ENCODE measurements at regions not wholly inside any gene's neighbourhood (a gene's known extent, or its start where the extent isn't known, plus 50 kb on each side); places are given as distances from the start of the nearest gene placed in this dataset.

- Histone ChIP-seq H3K4me3 (ENCODE audit: low read depth, low read length) (no peak overlapping the region), H3K27me3 (ENCODE audit: control insufficient read depth, insufficient read depth, low read length) (no peaks in the 10 kb centered on the region), H3K36me3 (ENCODE audit: control insufficient read depth, insufficient read depth, low read length) (no peaks in the 10 kb centered on the region), H3K9me3 (ENCODE audit: control insufficient read depth, insufficient read depth, low read length) (no peaks in the 10 kb centered on the region), H3K9ac (ENCODE audit: low read depth, low read length) (no peak overlapping the region), H3K4me1 (ENCODE audit: control insufficient read depth, insufficient read depth, low read length) (no peaks in the 10 kb centered on the region)
These were observed 70.1 kb upstream of the NRIP1 start for GRCh38 chr21:15134701-15135470.

- Histone ChIP-seq H3K27me3 (ENCODE audit: control insufficient read depth, insufficient read depth, low read length) (no peaks in the 10 kb centered on the region), H3K36me3 (ENCODE audit: control insufficient read depth, insufficient read depth, low read length) (no peaks in the 10 kb centered on the region), H3K4me1 (ENCODE audit: control insufficient read depth, insufficient read depth, low read length) (no peaks in the 10 kb centered on the region), H3K9ac (ENCODE audit: low read depth, low read length) (no peak overlapping the region), H3K9me3 (ENCODE audit: control insufficient read depth, insufficient read depth, low read length) (no peaks in the 10 kb centered on the region), H3K4me3 (ENCODE audit: low read depth, low read length) (no peak overlapping the region)
These were observed 71.2 kb upstream of the NRIP1 start for GRCh38 chr21:15135867-15136629.

- Histone ChIP-seq H3K4me3 (ENCODE audit: low read depth, low read length) (no peak overlapping the region), H3K9ac (ENCODE audit: low read depth, low read length) (no peak overlapping the region), H3K9me3 (ENCODE audit: control insufficient read depth, insufficient read depth, low read length) (no peaks in the 10 kb centered on the region), H3K4me1 (ENCODE audit: control insufficient read depth, insufficient read depth, low read length) (no peaks in the 10 kb centered on the region), H3K36me3 (ENCODE audit: control insufficient read depth, insufficient read depth, low read length) (no peaks in the 10 kb centered on the region), H3K27me3 (ENCODE audit: control insufficient read depth, insufficient read depth, low read length) (no peaks in the 10 kb centered on the region)
These were observed 73.7 kb upstream of the NRIP1 start for GRCh38 chr21:15138490-15138889.

- Histone ChIP-seq H3K36me3 (ENCODE audit: control insufficient read depth, insufficient read depth, low read length) (no peaks in the 10 kb centered on the region), H3K4me3 (ENCODE audit: low read depth, low read length) (no peak overlapping the region), H3K27me3 (ENCODE audit: control insufficient read depth, insufficient read depth, low read length) (no peaks in the 10 kb centered on the region), H3K9me3 (ENCODE audit: control insufficient read depth, insufficient read depth, low read length) (no peaks in the 10 kb centered on the region), H3K9ac (ENCODE audit: low read depth, low read length) (no peak overlapping the region), H3K4me1 (ENCODE audit: control insufficient read depth, insufficient read depth, low read length) (no peaks in the 10 kb centered on the region)
These were observed 75.1 kb upstream of the NRIP1 start for GRCh38 chr21:15139898-15140297.

- H3K9me3 ChIP-seq (ENCODE audit: control insufficient read depth, insufficient read depth, low read length) = no peaks in the 10 kb centered on the region
- no peaks in the 10 kb centered on the region for H3K36me3 ChIP-seq (ENCODE audit: control insufficient read depth, insufficient read depth, low read length)
- H3K9ac ChIP-seq (ENCODE audit: low read depth, low read length) = no peak overlapping the region
- H3K4me1 ChIP-seq (ENCODE audit: control insufficient read depth, insufficient read depth, low read length) = no peaks in the 10 kb centered on the region
- H3K27me3 ChIP-seq (ENCODE audit: control insufficient read depth, insufficient read depth, low read length) = no peaks in the 10 kb centered on the region
- no peak overlapping the region for H3K4me3 ChIP-seq (ENCODE audit: low read depth, low read length)
These were observed 75.7 kb upstream of the NRIP1 start for GRCh38 chr21:15140321-15141019.

GRCh38 chr21:15141261-15141970, 76.6 kb upstream of the NRIP1 start:
- no peak overlapping the region for H3K9ac ChIP-seq (ENCODE audit: low read depth, low read length)
- no peaks in the 10 kb centered on the region for H3K36me3 ChIP-seq (ENCODE audit: control insufficient read depth, insufficient read depth, low read length)
- no peaks in the 10 kb centered on the region for H3K27me3 ChIP-seq (ENCODE audit: control insufficient read depth, insufficient read depth, low read length)
- H3K9me3 ChIP-seq (ENCODE audit: control insufficient read depth, insufficient read depth, low read length) = no peaks in the 10 kb centered on the region
- H3K4me1 ChIP-seq (ENCODE audit: control insufficient read depth, insufficient read depth, low read length) = no peaks in the 10 kb centered on the region
- H3K4me3 ChIP-seq (ENCODE audit: low read depth, low read length) = no peak overlapping the region

GRCh38 chr21:15144026-15144425, 79.2 kb upstream of the NRIP1 start:
- no peak overlapping the region for H3K4me3 ChIP-seq (ENCODE audit: low read depth, low read length)
- H3K9ac ChIP-seq (ENCODE audit: low read depth, low read length) = no peak overlapping the region
- H3K4me1 ChIP-seq (ENCODE audit: control insufficient read depth, insufficient read depth, low read length) = no peaks in the 10 kb centered on the region

GRCh38 chr21:15148437-15148836, 83.6 kb upstream of the NRIP1 start:
- Histone ChIP-seq H3K9ac (ENCODE audit: low read depth, low read length) (no peak overlapping the region), H3K9me3 (ENCODE audit: control insufficient read depth, insufficient read depth, low read length) (no peaks in the 10 kb centered on the region), H3K4me1 (ENCODE audit: control insufficient read depth, insufficient read depth, low read length) (no peaks in the 10 kb centered on the region), H3K36me3 (ENCODE audit: control insufficient read depth, insufficient read depth, low read length) (no peaks in the 10 kb centered on the region), H3K27me3 (ENCODE audit: control insufficient read depth, insufficient read depth, low read length) (no peaks in the 10 kb centered on the region), H3K4me3 (ENCODE audit: low read depth, low read length) (no peak overlapping the region)

More at GRCh38 chr21:15144026-15144425, 79.2 kb upstream of the NRIP1 start:
- Histone ChIP-seq H3K27me3 (ENCODE audit: control insufficient read depth, insufficient read depth, low read length) (no peaks in the 10 kb centered on the region), H3K9me3 (ENCODE audit: control insufficient read depth, insufficient read depth, low read length) (no peaks in the 10 kb centered on the region), H3K36me3 (ENCODE audit: control insufficient read depth, insufficient read depth, low read length) (no peaks in the 10 kb centered on the region)

- Histone ChIP-seq H3K9me3 (ENCODE audit: control insufficient read depth, insufficient read depth, low read length) (no peaks in the 10 kb centered on the region), H3K36me3 (ENCODE audit: control insufficient read depth, insufficient read depth, low read length) (no peaks in the 10 kb centered on the region), H3K4me1 (ENCODE audit: control insufficient read depth, insufficient read depth, low read length) (no peaks in the 10 kb centered on the region), H3K27me3 (ENCODE audit: control insufficient read depth, insufficient read depth, low read length) (no peaks in the 10 kb centered on the region), H3K9ac (ENCODE audit: low read depth, low read length) (no peak overlapping the region), H3K4me3 (ENCODE audit: low read depth, low read length) (no peak overlapping the region)
These were observed 84.9 kb upstream of the NRIP1 start for GRCh38 chr21:15149600-15150224.

- Histone ChIP-seq H3K27me3 (ENCODE audit: control insufficient read depth, insufficient read depth, low read length) (no peaks in the 10 kb centered on the region), H3K4me3 (ENCODE audit: low read depth, low read length) (no peak overlapping the region), H3K36me3 (ENCODE audit: control insufficient read depth, insufficient read depth, low read length) (no peaks in the 10 kb centered on the region), H3K9me3 (ENCODE audit: control insufficient read depth, insufficient read depth, low read length) (no peaks in the 10 kb centered on the region), H3K9ac (ENCODE audit: low read depth, low read length) (no peak overlapping the region), H3K4me1 (ENCODE audit: control insufficient read depth, insufficient read depth, low read length) (no peaks in the 10 kb centered on the region)
These were observed 86.7 kb upstream of the NRIP1 start for GRCh38 chr21:15151385-15152103.
